WTC11 (cell line): ENCODE measurements at regions not wholly inside any gene's neighbourhood (a gene's known extent, or its start where the extent isn't known, plus 50 kb on each side); places are given as distances from the start of the nearest gene placed in this dataset.

Experiments
- CREM ChIP-seq: sonication (generic); formaldehyde crosslinking; IDR thresholded peaks from 2 replicates; pipeline ENCODE4 v1.8.1; 2022; ENCODE audit warnings: mild to moderate bottlenecking, missing genetic modification reagents, moderate library complexity
- ELF4 ChIP-seq: sonication (generic); formaldehyde crosslinking; IDR thresholded peaks from 2 replicates; pipeline ENCODE4 v1.8.1; 2022; ENCODE audit warnings: low read depth, mild to moderate bottlenecking, moderate library complexity, missing genetic modification reagents
- FOXJ3 ChIP-seq: sonication (generic); formaldehyde crosslinking; IDR thresholded peaks from 2 replicates; pipeline ENCODE4 v1.9.0; 2021; ENCODE audit warnings: missing genetic modification reagents, mild to moderate bottlenecking, borderline replicate concordance
- IRF2 ChIP-seq: sonication (generic); formaldehyde crosslinking; IDR thresholded peaks from 2 replicates; pipeline ENCODE4 v1.8.0; 2022; ENCODE audit warnings: low read depth, missing genetic modification reagents, borderline replicate concordance
- TF ChIP-seq, protein P1 (sequence below): sonication (generic); formaldehyde crosslinking; IDR thresholded peaks from 2 replicates; pipeline ENCODE4 v1.8.0; 2022; ENCODE audit warnings: mild to moderate bottlenecking, missing genetic modification reagents
- TF ChIP-seq, protein P2 (sequence below): fragments of 200-600 bp; IDR thresholded peaks from 2 replicates; pipeline ENCODE4 v1.8.0; 2022; ENCODE audit warnings: antibody characterized with exemption
- TF ChIP-seq, protein P3 (sequence below): sonication (generic); formaldehyde crosslinking; IDR thresholded peaks from 2 replicates; pipeline ENCODE4 v1.8.0; 2022; ENCODE audit warnings: mild to moderate bottlenecking, missing genetic modification reagents
- TF ChIP-seq, protein P4 (sequence below): sonication (generic); formaldehyde crosslinking; IDR thresholded peaks from 2 replicates; pipeline ENCODE4 v1.8.0; 2023; ENCODE audit warnings: missing genetic modification reagents, mild to moderate bottlenecking, borderline replicate concordance
- TF ChIP-seq, protein P5 (sequence below): sonication (generic); formaldehyde crosslinking; IDR thresholded peaks from 2 replicates; pipeline ENCODE4 v1.8.1; 2022; ENCODE audit warnings: mild to moderate bottlenecking, moderate library complexity, missing genetic modification reagents

DNA sequence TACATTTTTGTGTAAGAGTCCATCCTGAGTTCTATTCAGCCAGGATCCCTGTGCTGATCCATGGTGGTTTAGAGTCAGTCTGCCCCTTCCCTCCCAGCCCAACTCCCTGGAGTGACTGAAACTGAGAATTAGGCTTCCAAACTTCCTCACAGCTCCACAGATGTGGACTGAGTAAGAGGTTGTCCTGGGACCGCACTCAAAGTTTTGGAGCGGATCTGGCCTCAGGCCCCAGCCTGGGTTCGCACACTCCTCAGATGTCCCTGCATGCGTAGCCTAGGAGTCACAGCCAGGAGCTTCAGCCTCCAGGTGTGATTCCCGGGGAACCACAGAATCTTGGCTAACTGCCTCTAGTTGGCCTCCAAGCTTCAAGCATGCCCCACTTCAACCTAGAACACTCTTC lies 218.1 kb downstream of the C7orf25 start:
- TF ChIP-seq ELF4 (CRISPR knock-in tag) (no peak), FOXJ3 (CRISPR knock-in tag) (no peak), IRF2 (no peak), CREM (no peak)
- TF ChIP-seq, protein P1, sequence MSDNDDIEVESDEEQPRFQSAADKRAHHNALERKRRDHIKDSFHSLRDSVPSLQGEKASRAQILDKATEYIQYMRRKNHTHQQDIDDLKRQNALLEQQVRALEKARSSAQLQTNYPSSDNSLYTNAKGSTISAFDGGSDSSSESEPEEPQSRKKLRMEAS (CRISPR knock-in tag), result no peak
- TF ChIP-seq, protein P2, sequence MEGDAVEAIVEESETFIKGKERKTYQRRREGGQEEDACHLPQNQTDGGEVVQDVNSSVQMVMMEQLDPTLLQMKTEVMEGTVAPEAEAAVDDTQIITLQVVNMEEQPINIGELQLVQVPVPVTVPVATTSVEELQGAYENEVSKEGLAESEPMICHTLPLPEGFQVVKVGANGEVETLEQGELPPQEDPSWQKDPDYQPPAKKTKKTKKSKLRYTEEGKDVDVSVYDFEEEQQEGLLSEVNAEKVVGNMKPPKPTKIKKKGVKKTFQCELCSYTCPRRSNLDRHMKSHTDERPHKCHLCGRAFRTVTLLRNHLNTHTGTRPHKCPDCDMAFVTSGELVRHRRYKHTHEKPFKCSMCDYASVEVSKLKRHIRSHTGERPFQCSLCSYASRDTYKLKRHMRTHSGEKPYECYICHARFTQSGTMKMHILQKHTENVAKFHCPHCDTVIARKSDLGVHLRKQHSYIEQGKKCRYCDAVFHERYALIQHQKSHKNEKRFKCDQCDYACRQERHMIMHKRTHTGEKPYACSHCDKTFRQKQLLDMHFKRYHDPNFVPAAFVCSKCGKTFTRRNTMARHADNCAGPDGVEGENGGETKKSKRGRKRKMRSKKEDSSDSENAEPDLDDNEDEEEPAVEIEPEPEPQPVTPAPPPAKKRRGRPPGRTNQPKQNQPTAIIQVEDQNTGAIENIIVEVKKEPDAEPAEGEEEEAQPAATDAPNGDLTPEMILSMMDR, result no peak
- TF ChIP-seq, protein P3, sequence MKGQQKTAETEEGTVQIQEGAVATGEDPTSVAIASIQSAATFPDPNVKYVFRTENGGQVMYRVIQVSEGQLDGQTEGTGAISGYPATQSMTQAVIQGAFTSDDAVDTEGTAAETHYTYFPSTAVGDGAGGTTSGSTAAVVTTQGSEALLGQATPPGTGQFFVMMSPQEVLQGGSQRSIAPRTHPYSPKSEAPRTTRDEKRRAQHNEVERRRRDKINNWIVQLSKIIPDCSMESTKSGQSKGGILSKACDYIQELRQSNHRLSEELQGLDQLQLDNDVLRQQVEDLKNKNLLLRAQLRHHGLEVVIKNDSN (CRISPR knock-in tag), result no peak
- TF ChIP-seq, protein P4, sequence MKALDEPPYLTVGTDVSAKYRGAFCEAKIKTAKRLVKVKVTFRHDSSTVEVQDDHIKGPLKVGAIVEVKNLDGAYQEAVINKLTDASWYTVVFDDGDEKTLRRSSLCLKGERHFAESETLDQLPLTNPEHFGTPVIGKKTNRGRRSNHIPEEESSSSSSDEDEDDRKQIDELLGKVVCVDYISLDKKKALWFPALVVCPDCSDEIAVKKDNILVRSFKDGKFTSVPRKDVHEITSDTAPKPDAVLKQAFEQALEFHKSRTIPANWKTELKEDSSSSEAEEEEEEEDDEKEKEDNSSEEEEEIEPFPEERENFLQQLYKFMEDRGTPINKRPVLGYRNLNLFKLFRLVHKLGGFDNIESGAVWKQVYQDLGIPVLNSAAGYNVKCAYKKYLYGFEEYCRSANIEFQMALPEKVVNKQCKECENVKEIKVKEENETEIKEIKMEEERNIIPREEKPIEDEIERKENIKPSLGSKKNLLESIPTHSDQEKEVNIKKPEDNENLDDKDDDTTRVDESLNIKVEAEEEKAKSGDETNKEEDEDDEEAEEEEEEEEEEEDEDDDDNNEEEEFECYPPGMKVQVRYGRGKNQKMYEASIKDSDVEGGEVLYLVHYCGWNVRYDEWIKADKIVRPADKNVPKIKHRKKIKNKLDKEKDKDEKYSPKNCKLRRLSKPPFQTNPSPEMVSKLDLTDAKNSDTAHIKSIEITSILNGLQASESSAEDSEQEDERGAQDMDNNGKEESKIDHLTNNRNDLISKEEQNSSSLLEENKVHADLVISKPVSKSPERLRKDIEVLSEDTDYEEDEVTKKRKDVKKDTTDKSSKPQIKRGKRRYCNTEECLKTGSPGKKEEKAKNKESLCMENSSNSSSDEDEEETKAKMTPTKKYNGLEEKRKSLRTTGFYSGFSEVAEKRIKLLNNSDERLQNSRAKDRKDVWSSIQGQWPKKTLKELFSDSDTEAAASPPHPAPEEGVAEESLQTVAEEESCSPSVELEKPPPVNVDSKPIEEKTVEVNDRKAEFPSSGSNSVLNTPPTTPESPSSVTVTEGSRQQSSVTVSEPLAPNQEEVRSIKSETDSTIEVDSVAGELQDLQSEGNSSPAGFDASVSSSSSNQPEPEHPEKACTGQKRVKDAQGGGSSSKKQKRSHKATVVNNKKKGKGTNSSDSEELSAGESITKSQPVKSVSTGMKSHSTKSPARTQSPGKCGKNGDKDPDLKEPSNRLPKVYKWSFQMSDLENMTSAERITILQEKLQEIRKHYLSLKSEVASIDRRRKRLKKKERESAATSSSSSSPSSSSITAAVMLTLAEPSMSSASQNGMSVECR (CRISPR knock-in tag), result no peak
- TF ChIP-seq, protein P5, sequence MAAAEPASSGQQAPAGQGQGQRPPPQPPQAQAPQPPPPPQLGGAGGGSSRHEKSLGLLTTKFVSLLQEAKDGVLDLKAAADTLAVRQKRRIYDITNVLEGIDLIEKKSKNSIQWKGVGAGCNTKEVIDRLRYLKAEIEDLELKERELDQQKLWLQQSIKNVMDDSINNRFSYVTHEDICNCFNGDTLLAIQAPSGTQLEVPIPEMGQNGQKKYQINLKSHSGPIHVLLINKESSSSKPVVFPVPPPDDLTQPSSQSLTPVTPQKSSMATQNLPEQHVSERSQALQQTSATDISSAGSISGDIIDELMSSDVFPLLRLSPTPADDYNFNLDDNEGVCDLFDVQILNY (CRISPR knock-in tag), result no peak
